ENCODE measurements at regions not wholly inside any gene's neighbourhood (a gene's known extent, or its start where the extent isn't known, plus 50 kb on each side); places are given as distances from the start of the nearest gene placed in this dataset.

- DNase-seq (ENCODE audit: low read depth, low spot score) = no peak
- H3K4me3 ChIP-seq (ENCODE audit: low read depth, low read length) = no peak overlapping the region
- peaks cover 45% of the 10 kb centered on the region for H3K27me3 ChIP-seq (ENCODE audit: control insufficient read depth, insufficient read depth, low read length)
- no peak overlapping the region for H3K27ac ChIP-seq (ENCODE audit: low read depth, low read length)
- TF ChIP-seq CTCF (IDR thresholded peaks at IDR 0.05; ENCODE audit: low read depth, low read length) = no peak
- CTCF ChIA-PET = no interaction called here
- H3K9me3 ChIP-seq (ENCODE audit: control insufficient read depth, insufficient read depth, low read length) = no peaks in the 10 kb centered on the region; the same call in 1 of the 2 replicates
- POLR2A ChIA-PET = no interaction called here
Observed at GRCh38 chr15:29569533-29570092, 252.7 kb downstream of the TJP1 start.

GRCh38 chr15:29568840-29569532, 253.3 kb downstream of the TJP1 start:
- Histone ChIP-seq H3K9me3 (ENCODE audit: control insufficient read depth, insufficient read depth, low read length) (no peaks in the 10 kb centered on the region; the same call in 1 of the 2 replicates), H3K27me3 (ENCODE audit: control insufficient read depth, insufficient read depth, low read length) (peaks cover 45% of the 10 kb centered on the region), H3K27ac (ENCODE audit: low read depth, low read length) (no peak overlapping the region), H3K4me3 (ENCODE audit: low read depth, low read length) (no peak overlapping the region)
- DNase-seq (ENCODE audit: low read depth, low spot score) = no peak
- TF ChIP-seq CTCF (IDR thresholded peaks at IDR 0.05; ENCODE audit: low read depth, low read length) = no peak
- CTCF ChIA-PET = interaction anchor here (0.6 to 0.7 kb wide), 2 partner anchors 18 to 429 kb away, joined by 3 to 5 read pairs; no protein-coding TSS in a partner anchor
- POLR2A ChIA-PET = no interaction called here

GRCh38 chr15:29567336-29567735, 254.9 kb downstream of the TJP1 start:
- CTCF ChIA-PET = no interaction called here
- no peak for TF ChIP-seq CTCF (IDR thresholded peaks at IDR 0.05; ENCODE audit: low read depth, low read length)
- H3K9me3 ChIP-seq (ENCODE audit: control insufficient read depth, insufficient read depth, low read length) = no peaks in the 10 kb centered on the region; the same call in 1 of the 2 replicates
- no peak for DNase-seq (ENCODE audit: low read depth, low spot score)
- H3K27ac ChIP-seq (ENCODE audit: low read depth, low read length) = no peak overlapping the region
- POLR2A ChIA-PET = no interaction called here
- peaks cover 39% of the 10 kb centered on the region for H3K27me3 ChIP-seq (ENCODE audit: control insufficient read depth, insufficient read depth, low read length)
- H3K4me3 ChIP-seq (ENCODE audit: low read depth, low read length) = no peak overlapping the region

GRCh38 chr15:29566914-29567313, 255.4 kb downstream of the TJP1 start:
- Histone ChIP-seq H3K4me3 (ENCODE audit: low read depth, low read length) (no peak overlapping the region), H3K27me3 (ENCODE audit: control insufficient read depth, insufficient read depth, low read length) (peaks cover 35% of the 10 kb centered on the region), H3K9me3 (ENCODE audit: control insufficient read depth, insufficient read depth, low read length) (no peaks in the 10 kb centered on the region; the same call in 1 of the 2 replicates), H3K27ac (ENCODE audit: low read depth, low read length) (no peak overlapping the region)
- ChIA-PET POLR2A (no interaction called here), CTCF (no interaction called here)
- no peak for TF ChIP-seq CTCF (IDR thresholded peaks at IDR 0.05; ENCODE audit: low read depth, low read length)
- DNase-seq (ENCODE audit: low read depth, low spot score) = no peak

DNA sequence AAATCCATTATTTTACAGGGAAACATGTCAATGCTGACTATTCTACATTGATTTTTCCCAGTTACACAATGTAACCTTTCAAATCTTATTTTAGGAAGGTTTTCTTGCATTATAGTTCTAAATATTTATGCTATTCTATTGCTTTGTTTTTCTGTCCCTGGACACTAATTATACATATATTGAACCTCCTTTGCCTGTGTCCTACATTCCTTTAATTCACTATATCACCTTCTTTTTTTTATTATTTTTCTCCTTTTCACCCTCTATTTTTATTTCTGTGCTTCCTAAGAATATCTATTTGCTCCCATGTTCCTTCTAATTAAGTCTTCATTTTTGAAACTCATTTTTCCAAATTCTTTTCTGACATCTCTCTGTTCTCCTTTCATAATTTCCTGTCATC, 259.2 kb downstream of the TJP1 start:
- peaks cover 10% of the 10 kb centered on the region for H3K27me3 ChIP-seq (ENCODE audit: control insufficient read depth, insufficient read depth, low read length)
- no peak overlapping the region for H3K27ac ChIP-seq (ENCODE audit: low read depth, low read length)
- no peak overlapping the region for H3K4me3 ChIP-seq (ENCODE audit: low read depth, low read length)
- ChIA-PET CTCF (no interaction called here), POLR2A (no interaction called here)
- DNase-seq (ENCODE audit: low read depth, low spot score) = no peak
- TF ChIP-seq CTCF (IDR thresholded peaks at IDR 0.05; ENCODE audit: low read depth, low read length) = no peak
- H3K9me3 ChIP-seq (ENCODE audit: control insufficient read depth, insufficient read depth, low read length) = no peaks in the 10 kb centered on the region
